ENCODE measurements at regions not wholly inside any gene's neighbourhood (a gene's known extent, or its start where the extent isn't known, plus 50 kb on each side); places are given as distances from the start of the nearest gene placed in this dataset.

DNA sequence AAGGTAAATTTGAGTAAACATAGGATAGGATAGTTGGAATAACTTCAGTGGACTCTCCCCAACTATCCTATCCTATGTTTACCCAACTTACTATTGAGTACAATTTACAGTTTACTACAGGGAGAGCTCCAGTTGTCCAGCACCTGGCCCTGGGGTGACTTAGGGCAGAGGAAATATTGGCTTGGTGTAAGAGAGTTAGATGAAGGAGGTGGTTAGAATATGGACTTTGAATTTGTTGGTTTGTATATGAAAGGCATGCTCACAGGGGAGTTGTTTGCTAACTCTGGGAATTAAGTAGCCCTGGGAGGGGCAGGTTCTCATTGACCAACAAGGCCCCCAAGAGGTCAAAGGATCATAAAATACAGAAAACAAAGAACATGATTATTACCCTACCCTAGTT is 497.7 kb downstream of the ARL4A start:
- TF ChIP-seq, protein P1, sequence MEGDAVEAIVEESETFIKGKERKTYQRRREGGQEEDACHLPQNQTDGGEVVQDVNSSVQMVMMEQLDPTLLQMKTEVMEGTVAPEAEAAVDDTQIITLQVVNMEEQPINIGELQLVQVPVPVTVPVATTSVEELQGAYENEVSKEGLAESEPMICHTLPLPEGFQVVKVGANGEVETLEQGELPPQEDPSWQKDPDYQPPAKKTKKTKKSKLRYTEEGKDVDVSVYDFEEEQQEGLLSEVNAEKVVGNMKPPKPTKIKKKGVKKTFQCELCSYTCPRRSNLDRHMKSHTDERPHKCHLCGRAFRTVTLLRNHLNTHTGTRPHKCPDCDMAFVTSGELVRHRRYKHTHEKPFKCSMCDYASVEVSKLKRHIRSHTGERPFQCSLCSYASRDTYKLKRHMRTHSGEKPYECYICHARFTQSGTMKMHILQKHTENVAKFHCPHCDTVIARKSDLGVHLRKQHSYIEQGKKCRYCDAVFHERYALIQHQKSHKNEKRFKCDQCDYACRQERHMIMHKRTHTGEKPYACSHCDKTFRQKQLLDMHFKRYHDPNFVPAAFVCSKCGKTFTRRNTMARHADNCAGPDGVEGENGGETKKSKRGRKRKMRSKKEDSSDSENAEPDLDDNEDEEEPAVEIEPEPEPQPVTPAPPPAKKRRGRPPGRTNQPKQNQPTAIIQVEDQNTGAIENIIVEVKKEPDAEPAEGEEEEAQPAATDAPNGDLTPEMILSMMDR (IDR thresholded peaks at IDR 0.05): no peak
- TF ChIP-seq POLR2A (IDR thresholded peaks at IDR 0.05): no peak

Measured in stomach (tissue), 4 donors.